Mesodermal cell (in vitro differentiated cells): ENCODE measurements at regions not wholly inside any gene's neighbourhood (a gene's known extent, or its start where the extent isn't known, plus 50 kb on each side); places are given as distances from the start of the nearest gene placed in this dataset.
"Not testable (repeated sequence)": the region's sequence is repeated elsewhere in the genome, so short reads cannot be mapped to it uniquely, and the experiment has no call there.

Experiments
- H3K27ac ChIP-seq: 2 replicates; pipeline ENCODE4 v1.7.0; 2013; ENCODE audit warnings: mild to moderate bottlenecking, low read depth, low read length, moderate library complexity; ENCODE audit not compliant: severe bottlenecking
- H3K36me3 ChIP-seq: 2 replicates; pipeline ENCODE4 v1.7.1; 2013; ENCODE audit warnings: mild to moderate bottlenecking, low read length, moderate library complexity; ENCODE audit not compliant: control insufficient read depth, insufficient read depth
- H3K4me1 ChIP-seq: one replicate; pipeline ENCODE4 v1.7.1; 2013; ENCODE audit warnings: mild to moderate bottlenecking, low read length; ENCODE audit not compliant: insufficient read depth, control insufficient read depth, poor library complexity, severe bottlenecking
- H3K4me3 ChIP-seq: 2 replicates; pipeline ENCODE4 v1.7.0; 2013; ENCODE audit warnings: low read length, control low read depth, mild to moderate bottlenecking; ENCODE audit not compliant: insufficient read depth, poor library complexity, severe bottlenecking; ENCODE audit errors: extremely low read depth
- H3K9me3 ChIP-seq: 2 replicates; pipeline ENCODE4 v1.7.1; 2013; ENCODE audit warnings: mild to moderate bottlenecking, low read length, moderate library complexity; ENCODE audit not compliant: control insufficient read depth
- WGBS, 2 experiments: methylation state at CpG; one replicate each; pipeline ENCODE4 v1.1.5; 2013; ENCODE audit warnings: missing lambda C conversion rate in 2 of 2; ENCODE audit not compliant: insufficient coverage in 2 of 2; 5-methylcytosine and 5-hydroxymethylcytosine counted together

GRCh38 chr7:32217341-32218153 lies 147.3 kb upstream of the PDE1C start:
- Histone ChIP-seq H3K9me3 (no peaks in the 10 kb centered on the region), H3K4me1 (no peaks in the 10 kb centered on the region), H3K4me3 (no peak overlapping the region), H3K36me3 (no peaks in the 10 kb centered on the region), H3K27ac (no peak overlapping the region)
- WGBS, 2 experiments, result 73 to 88% methylated on average over 5 of the region's 5 CpGs

- Histone ChIP-seq H3K36me3 (no peaks in the 10 kb centered on the region), H3K27ac (no peak overlapping the region), H3K9me3 (no peaks in the 10 kb centered on the region), H3K4me1 (no peaks in the 10 kb centered on the region), H3K4me3 (no peak overlapping the region)
- 78 to 83% methylated on average over 2 of the region's 4 CpGs for WGBS, 2 experiments
Observed at GRCh38 chr7:32216759-32217158, 146.6 kb upstream of the PDE1C start.

- H3K4me3 ChIP-seq, result no peak overlapping the region
- no peaks in the 10 kb centered on the region for H3K4me1 ChIP-seq
- H3K27ac ChIP-seq, result no peak overlapping the region
- H3K9me3 ChIP-seq, result no peaks in the 10 kb centered on the region
- no peaks in the 10 kb centered on the region for H3K36me3 ChIP-seq
- 83% methylated on average over 1 of the region's 1 CpG for WGBS, 2 experiments
Observed at GRCh38 chr7:32215697-32216096, 145.5 kb upstream of the PDE1C start.

- H3K4me3 ChIP-seq, result no peak overlapping the region
- no peak overlapping the region for H3K27ac ChIP-seq
- H3K36me3 ChIP-seq, result no peaks in the 10 kb centered on the region
- no peaks in the 10 kb centered on the region for H3K4me1 ChIP-seq
- 86 to 100% methylated on average over 3 to 4 of the region's 4 CpGs for WGBS, 2 experiments
- no peaks in the 10 kb centered on the region for H3K9me3 ChIP-seq
Observed at GRCh38 chr7:32214913-32215312, 144.7 kb upstream of the PDE1C start.

GRCh38 chr7:32212321-32212720 lies 142.1 kb upstream of the PDE1C start:
- Histone ChIP-seq H3K4me1 (no peaks in the 10 kb centered on the region), H3K36me3 (no peaks in the 10 kb centered on the region), H3K27ac (no peak overlapping the region), H3K4me3 (no peak overlapping the region), H3K9me3 (no peaks in the 10 kb centered on the region)
- WGBS, 2 experiments, result 95 to 99% methylated on average over 6 to 7 of the region's 7 CpGs

- no peak overlapping the region for H3K4me3 ChIP-seq
Observed at GRCh38 chr7:32206987-32207386, 136.8 kb upstream of the PDE1C start.

GRCh38 chr7:32206488-32206887 lies 136.3 kb upstream of the PDE1C start:
- no peak overlapping the region for H3K4me3 ChIP-seq
- WGBS, 2 experiments, result 91 to 95% methylated on average over 4 to 6 of the region's 6 CpGs
- H3K36me3 ChIP-seq, result no peaks in the 10 kb centered on the region
- H3K27ac ChIP-seq, result no peak overlapping the region
- H3K4me1 ChIP-seq, result no peaks in the 10 kb centered on the region
- H3K9me3 ChIP-seq, result no peaks in the 10 kb centered on the region

More at GRCh38 chr7:32206987-32207386, 136.8 kb upstream of the PDE1C start:
- H3K4me1 ChIP-seq, result no peaks in the 10 kb centered on the region
- no peaks in the 10 kb centered on the region for H3K36me3 ChIP-seq
- WGBS, 2 experiments, result 20 to 35% methylated on average over 2 to 4 of the region's 8 CpGs
- no peaks in the 10 kb centered on the region for H3K9me3 ChIP-seq
- H3K27ac ChIP-seq, result no peak overlapping the region

- whole genome bisulfite sequencing, 2 experiments, result 63 to 87% methylated on average over 2 of the region's 4 CpGs
- H3K9me3 ChIP-seq, H3K4me3 ChIP-seq: not testable (repeated sequence)
Observed at GRCh38 chr7:32205298-32205824, 135.2 kb upstream of the PDE1C start.

GRCh38 chr7:32204361-32205018 lies 134.3 kb upstream of the PDE1C start:
- H3K27ac ChIP-seq, result no peak overlapping the region
- H3K4me1 ChIP-seq, result no peaks in the 10 kb centered on the region
- no peaks in the 10 kb centered on the region for H3K9me3 ChIP-seq
- no peak overlapping the region for H3K4me3 ChIP-seq
- no peaks in the 10 kb centered on the region for H3K36me3 ChIP-seq
- WGBS, 2 experiments, result 56 to 92% methylated on average over 3 to 4 of the region's 9 CpGs

More at GRCh38 chr7:32205298-32205824, 135.2 kb upstream of the PDE1C start:
- H3K4me1 ChIP-seq, H3K36me3 ChIP-seq, H3K27ac ChIP-seq: not testable (repeated sequence)

- H3K36me3 ChIP-seq, result no peaks in the 10 kb centered on the region
- no peaks in the 10 kb centered on the region for H3K9me3 ChIP-seq
- no peak overlapping the region for H3K4me3 ChIP-seq
- no peaks in the 10 kb centered on the region for H3K4me1 ChIP-seq
- H3K27ac ChIP-seq, result no peak overlapping the region
- no CpG with 5 or more reads among the region's 1 CpG for WGBS, 2 experiments
Observed at GRCh38 chr7:32200646-32201045, 130.4 kb upstream of the PDE1C start.

- Histone ChIP-seq H3K36me3 (no peaks in the 10 kb centered on the region), H3K4me1 (no peaks in the 10 kb centered on the region), H3K9me3 (no peaks in the 10 kb centered on the region), H3K27ac (no peak overlapping the region), H3K4me3 (no peak overlapping the region)
Observed at GRCh38 chr7:32194537-32194936, 124.3 kb upstream of the PDE1C start.
